OCI-LY7 (cell line): ENCODE measurements at regions not wholly inside any gene's neighbourhood (a gene's known extent, or its start where the extent isn't known, plus 50 kb on each side); places are given as distances from the start of the nearest gene placed in this dataset.

Experiments used
- CTCF ChIP-seq: fragments of 200-600 bp; sonication (generic); conservative IDR thresholded peaks from 2 replicates; pipeline ENCODE4 v1.5.1; 2014; ENCODE audit warnings: mild to moderate bottlenecking, antibody characterized with exemption, low read length, moderate library complexity, mixed read lengths
- EZH2phosphoT487 ChIP-seq: fragments of 200-600 bp; sonication (generic); IDR thresholded peaks from 2 replicates; pipeline ENCODE4 v1.6.1; 2018; ENCODE audit warnings: low read depth, borderline replicate concordance, mild to moderate bottlenecking, mixed run types, antibody characterized with exemption, low read length, moderate library complexity, mixed read lengths

- TF ChIP-seq CTCF (no peak), EZH2phosphoT487 (no peak)
Observed at GRCh38 chr18:27473318-27473717, 288.2 kb upstream of the CHST9 start.
